ENCODE measurements at regions not wholly inside any gene's neighbourhood (a gene's known extent, or its start where the extent isn't known, plus 50 kb on each side); places are given as distances from the start of the nearest gene placed in this dataset.

DNA sequence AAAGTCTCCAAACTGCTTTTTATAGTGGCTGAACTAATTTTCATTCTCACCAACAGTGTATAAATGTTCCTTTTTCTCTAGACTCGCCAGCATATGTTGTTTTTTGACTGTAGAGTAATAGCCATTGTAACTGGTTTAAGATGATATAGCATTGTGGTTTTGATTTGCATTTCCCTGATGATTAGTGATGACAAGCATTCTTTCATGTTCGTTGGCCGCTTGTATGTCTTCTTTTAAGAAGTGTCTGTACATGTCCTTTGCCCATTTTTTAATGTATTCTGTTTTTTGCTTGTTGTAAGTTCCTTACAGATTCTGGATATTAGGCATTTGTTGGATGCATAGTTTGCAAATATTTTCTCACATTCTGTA, 404.9 kb downstream of the FLRT2 start:
- no peak for DNase-seq (ENCODE audit: extremely low read depth, insufficient read length)
- TF ChIP-seq, protein P1, sequence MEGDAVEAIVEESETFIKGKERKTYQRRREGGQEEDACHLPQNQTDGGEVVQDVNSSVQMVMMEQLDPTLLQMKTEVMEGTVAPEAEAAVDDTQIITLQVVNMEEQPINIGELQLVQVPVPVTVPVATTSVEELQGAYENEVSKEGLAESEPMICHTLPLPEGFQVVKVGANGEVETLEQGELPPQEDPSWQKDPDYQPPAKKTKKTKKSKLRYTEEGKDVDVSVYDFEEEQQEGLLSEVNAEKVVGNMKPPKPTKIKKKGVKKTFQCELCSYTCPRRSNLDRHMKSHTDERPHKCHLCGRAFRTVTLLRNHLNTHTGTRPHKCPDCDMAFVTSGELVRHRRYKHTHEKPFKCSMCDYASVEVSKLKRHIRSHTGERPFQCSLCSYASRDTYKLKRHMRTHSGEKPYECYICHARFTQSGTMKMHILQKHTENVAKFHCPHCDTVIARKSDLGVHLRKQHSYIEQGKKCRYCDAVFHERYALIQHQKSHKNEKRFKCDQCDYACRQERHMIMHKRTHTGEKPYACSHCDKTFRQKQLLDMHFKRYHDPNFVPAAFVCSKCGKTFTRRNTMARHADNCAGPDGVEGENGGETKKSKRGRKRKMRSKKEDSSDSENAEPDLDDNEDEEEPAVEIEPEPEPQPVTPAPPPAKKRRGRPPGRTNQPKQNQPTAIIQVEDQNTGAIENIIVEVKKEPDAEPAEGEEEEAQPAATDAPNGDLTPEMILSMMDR (IDR thresholded peaks at IDR 0.05; ENCODE audit: insufficient read depth, low read length, poor library complexity, severe bottlenecking): no peak
- peak overlapping the region; percentile 61 for H3K4me3 ChIP-seq (replicated peaks; ENCODE audit: low read depth, low read length)

DNA sequence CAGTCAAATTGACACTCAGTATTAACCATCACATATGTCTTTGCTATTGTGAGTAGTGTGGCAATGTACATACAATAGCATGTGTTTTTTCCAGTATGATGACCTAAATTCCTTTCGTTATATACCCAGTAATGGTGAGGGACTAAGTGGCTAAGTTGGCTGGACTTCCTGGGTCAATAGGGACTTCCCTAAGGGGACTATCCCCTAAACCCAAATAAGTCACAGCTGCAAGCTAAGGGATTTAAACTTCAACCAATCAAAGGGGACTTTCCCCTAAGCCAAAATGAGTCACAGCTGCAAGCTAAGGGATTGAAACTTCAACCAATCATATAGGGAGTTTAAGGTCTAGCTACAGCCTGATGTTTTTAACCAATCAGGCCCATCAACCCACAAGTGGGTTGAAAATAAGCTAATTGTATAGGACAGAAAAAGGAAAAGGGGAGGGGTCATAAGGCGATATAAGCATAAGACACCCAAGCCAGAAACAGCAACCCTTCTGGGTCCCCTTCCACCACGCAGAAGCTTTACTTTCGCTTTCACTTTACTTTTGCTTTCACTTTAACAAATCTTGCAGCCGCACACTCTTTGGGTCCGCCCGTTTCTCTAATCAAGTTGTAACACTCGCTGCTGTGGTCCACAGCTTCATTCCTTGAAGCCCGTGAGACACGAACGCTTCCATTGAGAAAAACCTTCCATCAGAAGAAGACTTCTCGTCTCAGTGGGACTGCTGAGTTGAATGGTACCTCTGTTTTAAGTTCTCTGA, 404.4 kb downstream of the FLRT2 start:
- TF ChIP-seq, protein P1 (IDR thresholded peaks at IDR 0.05; ENCODE audit: insufficient read depth, low read length, poor library complexity, severe bottlenecking): no peak
- H3K4me3 ChIP-seq (replicated peaks; ENCODE audit: low read depth, low read length): peak overlapping the region; percentile 61
- no peaks in the 10 kb centered on the region for H3K27me3 ChIP-seq (replicated peaks; ENCODE audit: control insufficient read depth, insufficient read depth, low read length)
- H3K36me3 ChIP-seq (ENCODE audit: control insufficient read depth, insufficient read depth, low read length): no peaks in the 10 kb centered on the region
- DNase-seq (ENCODE audit: extremely low read depth, insufficient read length): no peak

More for the DNA sequence above, 404.9 kb downstream of the FLRT2 start:
- Histone ChIP-seq H3K36me3 (ENCODE audit: control insufficient read depth, insufficient read depth, low read length) (no peaks in the 10 kb centered on the region), H3K27me3 (replicated peaks; ENCODE audit: control insufficient read depth, insufficient read depth, low read length) (no peaks in the 10 kb centered on the region)

DNA sequence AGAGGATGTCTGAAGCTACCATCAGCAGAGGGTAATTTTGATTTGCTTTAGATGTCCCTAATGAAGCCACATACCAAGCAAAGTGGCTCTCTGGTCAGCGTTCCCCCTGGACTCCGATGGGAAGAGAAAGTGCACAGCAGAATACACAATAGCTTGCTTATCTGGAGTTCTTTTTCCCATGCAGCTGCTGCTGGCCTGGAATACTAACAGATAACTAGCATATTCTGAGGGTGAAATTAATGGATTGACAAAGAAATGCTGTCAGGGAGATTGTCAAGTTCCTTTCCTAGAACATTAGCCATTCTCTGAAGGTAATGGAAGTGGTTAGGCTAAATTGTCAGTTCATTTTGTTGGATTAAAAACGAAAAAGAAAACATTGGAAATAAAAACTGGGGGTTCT, 391.3 kb downstream of the FLRT2 start:
- TF ChIP-seq, protein P1 (IDR thresholded peaks at IDR 0.05; ENCODE audit: insufficient read depth, low read length, poor library complexity, severe bottlenecking): no peak
- H3K4me3 ChIP-seq (replicated peaks; ENCODE audit: low read depth, low read length): no peak overlapping the region
- no peaks in the 10 kb centered on the region for H3K36me3 ChIP-seq (ENCODE audit: control insufficient read depth, insufficient read depth, low read length)
- no peaks in the 10 kb centered on the region for H3K27me3 ChIP-seq (replicated peaks; ENCODE audit: control insufficient read depth, insufficient read depth, low read length)
- DNase-seq (ENCODE audit: extremely low read depth, insufficient read length): no peak

DNA sequence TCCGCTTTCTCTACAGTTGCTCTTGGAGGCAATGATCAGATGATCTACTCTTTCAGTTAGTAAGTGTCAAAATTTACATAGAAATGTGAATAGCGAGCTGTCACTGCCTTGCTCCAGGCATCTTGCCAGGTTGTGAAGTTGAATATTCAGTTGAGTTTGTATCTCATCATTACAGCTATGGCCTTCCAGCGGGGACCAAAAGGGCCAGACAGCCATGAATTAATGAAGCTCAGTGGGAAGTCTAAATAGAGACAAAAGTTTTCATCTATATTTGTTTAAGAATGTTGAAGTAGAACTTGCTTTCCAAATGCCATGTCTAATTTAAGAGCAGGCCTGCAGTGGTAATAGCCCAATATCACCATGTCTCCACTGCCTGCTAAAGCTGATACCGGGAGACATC, 387.8 kb downstream of the FLRT2 start:
- Histone ChIP-seq H3K27me3 (replicated peaks; ENCODE audit: control insufficient read depth, insufficient read depth, low read length) (no peaks in the 10 kb centered on the region), H3K4me3 (replicated peaks; ENCODE audit: low read depth, low read length) (no peak overlapping the region), H3K36me3 (ENCODE audit: control insufficient read depth, insufficient read depth, low read length) (no peaks in the 10 kb centered on the region)
- DNase-seq (ENCODE audit: extremely low read depth, insufficient read length): no peak
- TF ChIP-seq, protein P1 (IDR thresholded peaks at IDR 0.05; ENCODE audit: insufficient read depth, low read length, poor library complexity, severe bottlenecking): no peak

DNA sequence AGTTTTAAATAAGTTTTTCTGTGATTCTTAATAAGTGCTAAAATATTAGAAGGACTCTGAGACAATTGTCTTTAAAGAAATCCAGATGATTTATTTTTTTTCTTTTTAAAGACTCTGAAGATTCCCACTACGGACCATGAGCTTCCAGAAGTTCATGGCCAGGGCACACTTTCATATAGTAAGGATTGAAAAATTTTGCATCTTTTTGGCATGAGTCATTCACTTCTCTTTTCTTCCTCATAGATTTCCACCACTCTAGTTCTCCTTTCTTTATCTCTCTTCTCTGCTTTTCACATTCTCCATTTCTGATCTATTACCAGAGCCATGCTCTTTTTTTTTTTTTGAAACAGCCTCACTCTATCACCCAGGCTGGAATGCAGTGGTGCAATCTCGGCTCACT, 385.8 kb downstream of the FLRT2 start:
- no peak overlapping the region for H3K4me3 ChIP-seq (replicated peaks; ENCODE audit: low read depth, low read length)
- no peaks in the 10 kb centered on the region for H3K36me3 ChIP-seq (ENCODE audit: control insufficient read depth, insufficient read depth, low read length)
- TF ChIP-seq, protein P1 (IDR thresholded peaks at IDR 0.05; ENCODE audit: insufficient read depth, low read length, poor library complexity, severe bottlenecking): no peak
- no peaks in the 10 kb centered on the region for H3K27me3 ChIP-seq (replicated peaks; ENCODE audit: control insufficient read depth, insufficient read depth, low read length)
- no peak for DNase-seq (ENCODE audit: extremely low read depth, insufficient read length)

DNA sequence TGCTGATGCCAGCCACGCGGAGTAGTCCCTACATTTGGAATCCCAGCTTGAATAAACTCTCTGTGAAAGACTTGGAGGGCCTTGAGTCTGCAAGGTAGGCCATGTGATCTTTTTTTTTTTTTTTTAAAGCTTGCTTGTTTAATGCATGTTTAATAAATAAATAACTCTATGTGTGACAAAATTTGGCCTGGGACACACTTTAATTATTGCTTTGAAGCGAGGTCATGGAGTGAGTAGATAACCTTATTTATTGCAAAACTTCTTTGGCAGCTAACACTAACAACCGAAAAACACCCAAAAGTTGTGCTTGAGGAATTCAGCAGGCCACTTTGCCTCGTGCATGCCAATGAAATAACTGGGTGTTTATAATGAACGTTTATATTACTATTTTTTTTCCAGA, 382.2 kb downstream of the FLRT2 start:
- Histone ChIP-seq H3K27me3 (replicated peaks; ENCODE audit: control insufficient read depth, insufficient read depth, low read length) (no peaks in the 10 kb centered on the region), H3K36me3 (ENCODE audit: control insufficient read depth, insufficient read depth, low read length) (no peaks in the 10 kb centered on the region), H3K4me3 (replicated peaks; ENCODE audit: low read depth, low read length) (no peak overlapping the region)
- TF ChIP-seq, protein P1 (IDR thresholded peaks at IDR 0.05; ENCODE audit: insufficient read depth, low read length, poor library complexity, severe bottlenecking): no peak
- no peak for DNase-seq (ENCODE audit: extremely low read depth, insufficient read length)
